GM12874 (cell line): ENCODE measurements at regions not wholly inside any gene's neighbourhood (a gene's known extent, or its start where the extent isn't known, plus 50 kb on each side); places are given as distances from the start of the nearest gene placed in this dataset.

Source experiments
- TF ChIP-seq, protein P1 (sequence below): IDR thresholded peaks from 2 replicates; pipeline ENCODE4 v1.5.1; 2011; ENCODE audit warnings: low read depth, mild to moderate bottlenecking, control low read depth, low read length, moderate library complexity; ENCODE audit not compliant: insufficient read depth

DNA sequence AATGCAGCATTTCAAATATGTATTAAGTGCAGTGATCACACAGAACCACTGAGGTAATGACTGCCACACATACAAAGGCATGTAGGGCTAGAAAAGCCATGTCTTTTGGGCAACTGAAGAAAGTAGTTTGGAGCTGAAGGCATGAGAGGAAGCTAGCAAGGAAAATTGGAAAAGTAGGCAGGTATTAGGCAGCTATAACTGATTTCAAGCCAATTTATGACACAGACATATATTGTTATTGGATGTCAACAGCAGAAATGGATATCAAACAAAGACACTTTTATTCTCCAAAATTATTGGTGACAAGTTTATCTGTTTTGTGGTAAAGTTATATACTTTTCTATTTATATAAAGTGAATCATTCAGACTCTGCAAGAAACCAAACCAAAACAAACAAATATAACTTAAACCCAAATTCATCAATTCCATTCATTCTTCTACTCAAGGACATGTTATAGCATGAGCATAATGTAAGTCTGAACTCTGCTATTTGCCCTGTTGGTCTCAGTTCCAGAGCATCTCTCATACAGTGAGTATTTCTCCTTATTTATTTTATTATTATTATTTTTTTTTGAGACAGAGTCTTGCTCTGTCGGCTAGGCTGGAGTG, 307.4 kb upstream of the COL8A1 start:
- TF ChIP-seq, protein P1, sequence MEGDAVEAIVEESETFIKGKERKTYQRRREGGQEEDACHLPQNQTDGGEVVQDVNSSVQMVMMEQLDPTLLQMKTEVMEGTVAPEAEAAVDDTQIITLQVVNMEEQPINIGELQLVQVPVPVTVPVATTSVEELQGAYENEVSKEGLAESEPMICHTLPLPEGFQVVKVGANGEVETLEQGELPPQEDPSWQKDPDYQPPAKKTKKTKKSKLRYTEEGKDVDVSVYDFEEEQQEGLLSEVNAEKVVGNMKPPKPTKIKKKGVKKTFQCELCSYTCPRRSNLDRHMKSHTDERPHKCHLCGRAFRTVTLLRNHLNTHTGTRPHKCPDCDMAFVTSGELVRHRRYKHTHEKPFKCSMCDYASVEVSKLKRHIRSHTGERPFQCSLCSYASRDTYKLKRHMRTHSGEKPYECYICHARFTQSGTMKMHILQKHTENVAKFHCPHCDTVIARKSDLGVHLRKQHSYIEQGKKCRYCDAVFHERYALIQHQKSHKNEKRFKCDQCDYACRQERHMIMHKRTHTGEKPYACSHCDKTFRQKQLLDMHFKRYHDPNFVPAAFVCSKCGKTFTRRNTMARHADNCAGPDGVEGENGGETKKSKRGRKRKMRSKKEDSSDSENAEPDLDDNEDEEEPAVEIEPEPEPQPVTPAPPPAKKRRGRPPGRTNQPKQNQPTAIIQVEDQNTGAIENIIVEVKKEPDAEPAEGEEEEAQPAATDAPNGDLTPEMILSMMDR: no peak

DNA sequence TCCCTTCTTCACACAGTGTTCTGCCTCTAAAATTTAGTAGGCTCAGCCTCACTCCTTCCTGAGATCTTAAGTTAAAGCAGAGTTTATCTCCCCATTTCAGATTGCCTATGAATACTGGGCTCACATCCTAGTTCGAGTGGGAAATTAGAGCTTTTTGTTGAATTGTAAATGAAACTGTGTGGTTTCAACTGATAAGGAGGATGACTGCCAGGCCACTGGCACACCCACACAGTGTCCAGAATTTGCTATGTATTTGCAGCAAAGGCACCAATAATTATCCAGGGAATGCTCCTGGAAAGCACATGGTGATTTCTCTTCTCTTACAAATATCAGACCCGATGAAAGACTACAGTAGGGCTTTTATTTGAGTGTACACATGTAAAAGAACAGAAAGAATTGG, 308.1 kb upstream of the COL8A1 start:
- TF ChIP-seq, protein P1: no peak

DNA sequence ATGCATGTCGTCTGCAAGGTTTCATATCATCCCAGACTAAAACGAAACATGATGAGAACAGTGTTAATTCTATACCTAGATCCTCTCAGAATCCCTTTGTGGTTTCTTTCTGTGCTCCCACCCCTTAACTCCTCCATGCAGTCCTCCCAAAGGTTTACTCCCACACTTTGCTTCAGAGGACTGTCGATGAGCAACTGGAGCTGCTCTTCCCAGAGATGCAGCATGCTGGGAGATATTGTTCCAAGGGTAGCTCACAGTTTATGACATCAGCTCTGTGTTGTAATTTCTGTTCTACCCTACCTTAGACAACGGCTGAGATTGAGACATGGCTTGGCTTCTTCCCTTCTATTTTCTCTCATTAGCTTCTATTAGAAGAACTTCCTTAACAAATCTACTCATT, 313.0 kb upstream of the COL8A1 start:
- TF ChIP-seq, protein P1: no peak

- TF ChIP-seq, protein P1: no peak
These were observed 313.7 kb upstream of the COL8A1 start for GRCh38 chr3:99324636-99325203.

DNA sequence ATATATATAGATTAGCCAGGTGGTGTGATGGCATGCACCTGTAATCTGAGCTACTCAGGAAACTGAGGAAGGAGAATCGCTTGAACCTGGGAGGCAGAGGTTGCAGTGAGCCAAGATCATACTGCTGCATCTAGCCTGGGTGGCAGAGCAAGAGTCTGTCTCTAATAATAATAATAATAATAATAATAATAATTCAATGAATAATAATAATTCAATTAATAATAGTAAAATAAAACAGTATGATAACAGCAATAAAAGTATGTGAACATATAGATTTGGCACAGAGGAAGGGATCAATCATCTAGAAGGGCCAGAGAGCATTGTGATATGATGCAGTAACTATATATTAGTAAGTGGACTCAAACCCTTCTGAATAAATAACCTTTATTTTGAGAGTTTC, 314.5 kb upstream of the COL8A1 start:
- TF ChIP-seq, protein P1: no peak

GRCh38 chr3:99322551-99322950, 315.8 kb upstream of the COL8A1 start:
- TF ChIP-seq, protein P1: no peak

DNA sequence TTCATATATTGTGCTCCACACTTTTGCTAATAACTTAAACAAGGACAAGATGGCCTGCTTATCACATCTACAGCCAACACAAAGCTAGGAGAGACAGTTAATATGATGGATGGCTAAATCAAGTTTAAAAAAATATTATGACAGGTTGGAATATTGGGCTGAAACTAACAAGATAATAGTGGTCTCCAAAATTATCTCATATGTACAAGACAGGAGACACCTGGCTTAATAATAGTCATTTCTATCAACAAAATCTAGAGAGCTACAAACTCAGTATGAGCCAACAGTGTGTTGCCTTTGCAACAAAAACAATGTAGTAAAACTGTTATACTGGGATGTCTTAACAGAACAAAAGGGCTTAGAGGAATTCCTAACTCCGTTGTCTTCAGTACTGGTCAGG, 317.1 kb upstream of the COL8A1 start:
- TF ChIP-seq, protein P1: no peak
